HG03378 (cell line): ENCODE measurements at regions not wholly inside any gene's neighbourhood (a gene's known extent, or its start where the extent isn't known, plus 50 kb on each side); places are given as distances from the start of the nearest gene placed in this dataset.

Experiments
- ATAC-seq: cut with Tn5 transposase; IDR thresholded peaks from one replicate; pipeline ENCODE4 v1.9.1; 2021; ENCODE audit warnings: mild to moderate bottlenecking, moderate library complexity; ENCODE audit not compliant: unreplicated experiment

DNA sequence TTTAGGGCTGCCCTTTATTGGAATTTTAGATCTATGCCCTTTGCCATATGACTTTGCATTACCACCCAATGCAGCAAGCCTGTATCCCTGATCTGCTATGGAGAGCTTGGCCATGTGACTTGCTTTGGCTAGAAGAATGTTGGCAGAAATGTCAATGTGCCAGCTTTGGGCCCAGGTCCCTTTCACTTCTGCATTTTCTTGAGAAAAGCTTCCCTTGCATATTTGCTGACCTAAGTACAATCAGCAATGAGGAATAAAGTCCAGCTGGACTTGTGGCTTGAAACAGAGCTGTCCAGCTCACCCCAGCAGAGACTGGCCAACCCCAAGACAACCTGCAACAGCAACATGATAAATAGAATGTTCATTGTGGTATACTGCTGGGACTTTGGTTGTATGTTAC is 135.9 kb downstream of the PAH start:
- ATAC-seq, result no peak

DNA sequence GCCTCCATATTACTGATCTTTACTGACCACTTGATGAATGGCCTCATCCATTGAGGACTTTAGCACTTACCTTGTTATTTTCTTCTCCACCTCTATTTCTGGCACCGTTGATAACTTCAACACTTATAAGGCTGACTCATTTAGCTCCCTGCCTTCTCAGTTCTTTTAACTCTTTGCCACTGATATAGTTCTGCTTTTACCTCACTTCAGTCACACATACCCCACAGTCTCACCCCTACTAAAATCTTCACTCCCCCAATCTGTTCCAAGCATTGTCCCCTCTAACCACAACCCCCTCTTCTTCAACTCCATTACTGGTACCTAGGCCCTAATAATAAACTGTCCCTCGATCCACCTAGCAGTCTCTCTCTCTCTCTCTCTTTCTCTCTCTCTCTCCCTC is 141.0 kb downstream of the PAH start:
- peak; percentile 55 for ATAC-seq

DNA sequence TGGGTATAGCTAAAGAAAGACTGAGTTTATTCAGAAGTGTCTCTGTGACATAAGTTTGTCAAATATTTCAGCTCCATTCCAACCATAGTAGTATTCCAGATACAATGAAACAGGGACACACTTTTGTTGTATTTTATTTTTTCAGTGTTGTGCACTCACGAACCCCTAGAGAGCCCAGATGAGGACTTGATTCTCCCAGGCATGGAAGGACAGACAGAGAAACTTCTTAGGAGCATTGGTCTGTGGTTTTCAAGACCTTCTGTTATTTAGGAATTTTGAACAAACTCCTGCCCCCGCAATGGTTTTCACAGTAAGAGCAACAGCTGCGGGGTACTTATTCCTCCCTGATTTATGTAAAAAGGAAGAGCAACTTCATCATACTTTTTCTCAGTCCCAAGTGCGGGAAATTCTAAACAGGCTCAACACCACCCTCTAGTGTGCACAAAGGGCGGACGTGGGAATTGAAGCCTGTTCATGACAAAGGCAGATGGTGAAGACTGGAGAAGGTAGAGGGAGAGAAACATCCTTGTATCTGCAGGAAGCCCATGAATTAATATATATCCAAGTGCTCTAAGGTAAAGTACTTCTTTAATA is 147.6 kb downstream of the PAH start:
- peak; percentile 56 for ATAC-seq

DNA sequence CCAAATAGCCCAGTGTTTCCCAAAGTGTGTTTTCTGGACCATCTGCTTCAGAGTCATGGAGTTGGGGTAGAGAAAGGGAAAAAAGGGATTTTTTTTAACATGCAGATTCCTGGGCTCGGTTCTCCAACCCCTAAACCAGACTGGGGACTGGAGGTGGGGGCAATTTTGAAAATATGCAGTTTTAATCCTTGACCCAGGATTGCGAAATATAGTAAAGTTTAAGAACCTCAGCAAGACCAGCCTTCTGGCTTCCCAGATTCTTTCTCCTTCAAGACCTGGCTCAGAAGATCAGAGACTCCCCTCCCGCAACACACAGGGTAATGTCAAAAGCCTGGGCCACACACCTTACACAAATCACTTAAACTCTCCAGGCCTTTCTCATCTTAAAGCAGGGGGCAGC is 150.1 kb downstream of the PAH start:
- no peak for ATAC-seq

DNA sequence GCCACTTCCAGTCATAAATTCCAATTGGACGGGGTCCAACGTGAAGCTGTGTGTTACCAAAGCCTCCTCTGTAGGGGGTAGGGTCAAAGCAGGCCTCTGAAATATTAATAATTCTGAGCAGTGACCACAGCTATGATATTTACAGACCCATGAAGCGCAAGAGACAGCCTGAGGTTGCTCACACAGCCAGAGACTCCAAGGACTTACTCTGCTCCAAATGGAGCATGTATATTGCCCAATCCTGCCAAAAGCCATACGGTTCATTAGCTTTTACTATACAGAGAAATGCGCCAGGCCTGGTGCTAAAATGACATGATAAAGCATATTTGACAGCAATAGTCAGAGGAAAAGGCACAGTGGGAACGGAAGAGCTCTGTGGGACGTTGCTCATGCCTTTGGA is 151.3 kb downstream of the PAH start:
- ATAC-seq, result no peak

DNA sequence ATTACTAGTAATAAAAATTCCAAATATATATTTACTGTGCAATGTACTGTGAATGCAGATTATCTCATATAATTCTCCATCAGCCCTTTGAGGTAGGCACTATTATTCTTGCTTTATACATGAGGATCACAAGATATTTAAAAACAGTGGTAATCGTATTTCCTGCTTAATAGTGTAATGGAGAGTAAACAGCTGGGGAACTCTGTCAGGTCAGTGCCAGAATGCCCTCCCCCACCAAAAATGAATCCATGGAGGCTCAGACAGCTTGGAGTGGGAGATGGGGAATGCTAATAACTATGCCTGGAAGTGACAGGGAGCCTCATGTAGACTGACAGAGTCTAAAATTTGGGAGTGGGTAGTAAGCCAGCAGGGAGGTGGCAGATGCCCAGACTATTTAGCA is 153.6 kb downstream of the PAH start:
- no peak for ATAC-seq

DNA sequence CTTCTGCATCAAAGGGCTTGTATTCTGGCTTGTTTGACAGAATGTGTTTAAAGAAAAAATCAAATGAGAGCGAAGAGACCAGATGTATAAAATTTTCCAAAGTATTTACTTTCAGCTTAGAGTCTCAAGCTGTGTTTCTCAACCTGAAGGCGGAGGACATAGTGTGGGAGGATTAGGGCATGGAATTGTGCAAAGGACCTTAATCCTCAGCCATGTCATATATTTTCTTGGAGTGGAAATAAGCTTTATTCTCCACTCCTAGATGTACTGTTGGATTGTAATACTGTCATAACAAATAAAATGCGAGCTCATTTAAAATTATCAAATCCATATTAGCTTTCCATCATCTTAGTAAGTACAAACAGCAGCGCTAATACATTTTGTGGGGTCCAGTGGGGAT is 154.0 kb downstream of the PAH start:
- no peak for ATAC-seq

DNA sequence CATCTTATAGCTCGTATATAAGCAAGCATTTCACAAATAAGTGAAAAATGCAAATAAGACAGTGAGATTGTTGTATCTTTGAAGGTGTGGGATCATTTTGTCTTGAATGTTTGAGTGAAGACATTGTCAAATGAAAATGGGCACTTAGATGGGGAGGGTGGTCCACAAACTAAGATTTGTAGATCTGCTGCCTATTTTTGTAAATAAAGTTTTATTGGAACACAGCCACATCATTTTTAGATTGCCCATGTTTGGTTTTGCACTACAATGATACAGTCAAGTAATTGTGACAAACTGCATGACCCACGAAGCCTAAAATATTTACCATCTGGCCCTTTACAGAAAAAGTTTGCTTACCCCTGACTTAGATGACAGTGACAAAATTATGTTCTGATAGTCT is 156.7 kb downstream of the PAH start:
- no peak for ATAC-seq

DNA sequence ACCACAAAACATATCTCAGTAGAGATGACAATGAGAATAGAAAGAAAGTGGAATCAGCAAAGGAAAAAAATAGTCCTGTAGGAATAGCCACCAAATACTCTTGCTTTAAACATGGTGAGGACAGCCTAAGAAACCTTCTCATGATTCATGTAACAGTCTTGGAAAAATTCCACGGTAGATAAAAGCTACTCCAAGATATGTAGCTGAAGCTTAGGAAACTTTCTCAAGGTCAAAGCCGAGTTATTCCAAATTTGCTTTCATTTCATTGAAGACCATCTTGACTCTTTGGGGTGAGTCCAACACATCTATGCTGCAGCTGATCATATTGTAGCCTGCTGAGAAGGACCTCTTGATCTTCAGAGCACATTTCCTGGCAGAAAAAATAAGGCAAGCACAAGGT is 157.6 kb downstream of the PAH start:
- no peak for ATAC-seq

DNA sequence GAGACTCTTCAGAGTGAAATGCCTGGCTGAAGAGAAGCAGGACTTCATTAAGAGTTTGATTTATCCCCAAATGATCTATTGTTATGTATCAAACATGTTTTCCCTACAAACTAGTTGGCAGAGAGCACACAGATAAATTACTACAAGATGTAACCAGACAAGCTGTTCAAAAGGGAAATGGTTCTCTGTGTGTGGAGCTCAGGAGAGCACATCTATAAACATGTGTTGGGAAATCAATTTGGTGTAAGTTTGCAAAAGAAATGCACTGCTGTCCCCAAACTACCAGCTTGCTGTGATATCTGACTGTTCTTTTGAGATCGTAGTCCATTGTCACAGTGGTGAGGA is 159.2 kb downstream of the PAH start:
- no peak for ATAC-seq

DNA sequence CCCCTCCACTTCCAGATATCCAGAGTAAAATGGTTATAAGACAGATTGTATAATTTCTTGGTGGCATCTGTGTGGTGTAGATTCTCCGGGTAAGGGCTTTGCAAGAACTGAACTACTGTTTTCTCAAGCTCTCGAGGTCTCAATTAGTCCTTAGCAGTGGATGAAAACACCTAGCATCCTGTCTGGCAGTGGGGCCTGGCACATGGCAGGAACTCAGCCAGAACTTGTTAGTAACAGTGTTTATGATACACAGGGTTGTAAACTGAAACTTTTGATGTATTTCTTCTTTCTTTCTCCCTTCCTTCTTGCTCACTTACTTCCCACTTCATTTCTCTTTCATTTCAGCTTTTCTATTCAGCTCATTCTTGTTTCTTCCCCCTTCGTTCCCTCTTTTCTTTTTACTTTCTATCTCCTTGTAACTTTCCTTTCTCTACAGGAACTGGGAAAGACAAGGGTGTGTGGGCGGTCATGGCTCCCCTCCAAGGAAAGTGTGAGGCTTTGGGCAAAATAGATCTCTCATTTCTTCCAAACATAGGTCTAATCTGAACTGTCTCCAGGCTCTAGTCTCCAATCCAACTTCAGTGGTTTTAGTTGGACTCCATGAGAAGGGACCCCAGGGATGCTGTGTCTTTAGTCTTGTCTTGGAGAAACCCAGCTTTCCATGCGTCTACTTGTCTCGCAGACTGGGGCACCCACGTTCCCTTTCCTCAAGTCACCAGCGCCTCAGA is 159.7 kb downstream of the PAH start:
- ATAC-seq, result no peak

DNA sequence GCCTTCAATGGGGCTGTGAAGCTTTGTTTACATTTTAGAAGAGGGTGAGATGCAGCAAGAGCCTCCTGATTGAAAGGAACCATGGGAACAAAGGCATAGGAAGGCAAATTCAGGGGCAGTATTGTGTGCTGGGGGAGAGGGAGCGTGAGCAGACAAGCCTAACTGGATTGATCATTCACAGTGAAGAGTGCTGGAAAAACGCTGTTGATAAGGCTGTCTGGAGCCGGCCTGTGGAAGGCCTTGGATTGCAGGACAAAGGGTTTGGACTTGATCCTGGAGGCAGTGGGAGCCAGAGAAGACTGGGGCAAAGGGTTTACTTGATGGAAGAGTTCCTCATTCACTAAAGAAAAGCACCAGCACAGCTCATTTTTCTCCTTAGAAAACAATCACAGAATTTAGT is 160.5 kb downstream of the PAH start:
- no peak for ATAC-seq

DNA sequence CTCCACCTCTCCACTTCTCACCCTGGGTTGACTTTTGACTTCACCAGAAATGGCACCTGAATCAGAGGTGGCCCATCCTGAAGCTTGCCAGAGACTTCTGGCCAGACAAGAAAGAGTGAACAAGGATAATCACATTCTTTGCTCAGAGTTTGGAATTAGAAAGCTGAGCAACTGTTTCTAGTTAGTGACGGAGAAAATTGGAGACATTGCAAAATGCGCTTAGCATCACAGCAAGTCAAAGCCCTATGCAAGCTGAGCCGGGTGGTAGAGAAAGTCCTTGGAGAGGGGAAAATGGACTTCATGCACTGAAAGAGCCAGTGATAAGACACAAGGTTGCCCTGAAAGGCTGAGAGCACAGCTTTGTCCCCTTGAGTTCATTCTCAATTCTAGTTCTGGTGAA is 161.8 kb downstream of the PAH start:
- no peak for ATAC-seq

DNA sequence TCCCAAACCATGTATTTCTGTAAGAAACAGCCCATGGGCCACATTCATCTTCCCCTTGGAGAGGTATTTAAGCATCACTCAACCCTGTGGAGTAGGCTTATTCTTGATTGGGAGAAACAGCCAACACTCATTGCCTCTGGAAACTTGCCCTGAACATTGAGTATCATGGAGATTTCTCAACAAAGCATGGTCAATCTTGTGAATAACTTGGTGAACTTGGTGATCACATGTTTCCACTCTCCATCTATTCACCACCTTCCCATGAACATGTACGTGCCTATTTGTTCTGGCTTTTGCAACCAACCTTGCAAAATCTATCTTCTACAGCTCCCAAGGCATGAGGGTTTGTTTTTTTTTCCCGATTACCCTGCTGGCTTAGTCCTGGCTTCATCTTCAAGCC is 163.2 kb downstream of the PAH start:
- no peak for ATAC-seq

DNA sequence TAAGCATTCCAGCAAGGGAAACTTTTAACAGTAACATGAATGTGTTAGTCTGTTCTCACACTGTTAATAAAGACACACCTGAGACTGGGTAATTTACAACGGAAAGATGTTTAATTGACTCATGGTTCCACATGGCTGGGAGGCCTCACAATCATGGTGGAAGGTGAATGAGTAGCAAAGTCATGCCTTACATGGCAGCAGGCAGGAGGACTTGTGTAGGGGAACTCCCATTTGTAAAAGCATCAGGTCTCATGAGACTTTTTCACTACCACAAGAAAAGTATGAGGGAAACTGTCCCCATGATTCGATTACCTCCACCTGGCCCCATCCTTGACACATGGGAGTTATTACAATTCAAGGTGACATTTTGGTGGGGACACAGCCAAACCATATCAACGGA is 168.3 kb downstream of the PAH start:
- no peak for ATAC-seq

DNA sequence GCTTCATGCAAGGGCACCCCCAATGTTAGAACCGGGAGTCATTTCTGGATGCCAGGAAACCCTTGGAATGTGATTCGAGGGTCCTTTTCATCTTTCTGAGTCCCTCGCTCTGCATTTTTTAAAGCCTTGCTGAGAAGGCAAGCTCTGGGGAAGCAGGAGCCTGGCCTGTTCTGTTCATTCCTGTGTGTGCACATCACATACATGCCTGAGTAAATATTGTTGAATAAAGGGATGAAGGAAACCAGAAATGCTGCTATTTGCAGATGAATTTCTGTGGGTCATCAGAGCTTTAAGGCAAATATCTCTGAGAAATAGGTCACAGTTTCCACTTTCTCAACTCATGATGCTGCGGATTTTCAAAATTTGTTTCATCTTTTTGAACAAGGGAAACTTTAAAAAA is 170.1 kb downstream of the PAH start:
- no peak for ATAC-seq

DNA sequence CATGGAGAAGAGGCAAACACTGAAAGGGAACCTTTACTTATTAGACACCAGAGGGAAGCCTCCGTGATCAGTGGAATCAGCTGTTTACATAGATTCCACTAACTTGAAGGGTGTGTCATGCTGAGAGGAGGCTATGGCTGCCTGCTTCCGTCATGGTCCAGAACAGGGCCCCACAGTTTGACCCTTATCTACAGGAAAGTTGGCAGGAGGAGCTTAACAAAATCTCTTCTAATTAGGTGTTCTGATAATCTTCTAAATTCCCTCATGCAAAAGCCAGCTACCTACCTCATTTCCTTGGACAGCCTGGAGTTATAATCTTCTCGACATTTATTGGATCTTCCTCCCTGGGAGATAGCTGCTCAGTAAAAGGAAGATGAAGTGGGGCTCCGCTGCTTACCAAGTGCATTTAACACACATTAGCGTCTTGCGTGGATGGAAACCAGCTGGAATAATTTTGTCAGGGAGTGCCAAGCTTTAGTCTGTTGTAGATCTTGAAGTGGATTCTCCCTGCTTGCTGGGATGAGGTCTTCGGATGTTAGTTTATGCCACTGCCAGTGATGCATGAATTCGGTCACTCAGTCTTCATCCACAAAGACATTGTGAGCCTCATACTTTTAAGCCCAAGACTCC is 171.0 kb downstream of the PAH start:
- ATAC-seq, result no peak

DNA sequence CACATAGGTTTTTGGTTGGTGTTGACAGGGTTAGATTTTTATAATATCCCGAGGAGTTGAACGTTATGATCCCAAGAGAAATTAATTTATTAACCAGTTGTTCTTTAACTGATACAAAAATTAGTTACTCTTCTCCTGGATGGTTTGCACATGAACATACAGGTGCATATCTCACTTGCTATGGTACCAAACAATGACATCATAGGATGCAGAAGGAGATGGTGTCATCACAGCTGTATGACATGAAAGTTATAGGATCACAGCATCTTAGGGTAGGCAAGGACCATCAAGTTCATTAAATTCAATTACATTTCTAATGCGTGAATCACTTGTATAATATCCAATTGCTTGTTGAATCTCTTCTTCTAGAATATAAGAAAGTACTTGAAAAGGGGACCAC is 175.8 kb downstream of the PAH start:
- ATAC-seq, result no peak

DNA sequence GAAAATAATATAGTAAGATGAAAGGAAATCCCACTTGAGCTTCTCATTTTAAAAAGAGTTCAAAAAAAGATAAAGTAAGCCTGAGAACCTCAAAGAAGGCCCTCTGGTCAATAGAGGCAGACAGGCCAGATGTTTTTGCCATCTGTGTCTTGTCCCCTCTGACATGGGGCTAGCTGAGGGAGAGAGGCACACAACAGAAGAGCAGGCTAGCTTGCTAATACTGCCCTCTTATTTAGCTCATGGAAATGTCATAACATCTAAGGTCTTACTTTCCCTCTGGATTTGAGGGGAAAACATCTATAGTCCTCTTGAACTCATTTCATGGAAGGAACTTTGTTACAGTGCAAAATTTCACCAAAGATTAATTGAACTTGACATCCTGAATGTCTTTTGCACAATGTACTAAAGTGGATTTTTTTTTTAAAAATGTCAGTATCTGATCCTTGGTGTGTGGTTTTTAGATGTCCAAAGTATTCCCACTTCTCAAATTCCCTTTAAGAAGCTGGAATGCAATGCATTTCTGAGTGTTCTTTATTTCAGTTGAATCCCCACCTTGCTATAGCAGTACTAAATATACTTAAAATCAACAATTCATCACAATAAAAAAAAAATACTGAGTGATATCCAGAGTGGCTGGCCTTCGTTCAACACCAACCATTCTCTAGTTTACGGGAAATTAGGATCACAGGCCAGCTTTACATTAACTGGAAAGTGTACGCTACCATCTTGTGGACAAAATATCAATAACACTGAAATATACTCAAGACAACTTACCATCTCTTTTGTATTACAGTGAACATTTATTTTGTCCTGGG is 176.7 kb downstream of the PAH start:
- no peak for ATAC-seq

DNA sequence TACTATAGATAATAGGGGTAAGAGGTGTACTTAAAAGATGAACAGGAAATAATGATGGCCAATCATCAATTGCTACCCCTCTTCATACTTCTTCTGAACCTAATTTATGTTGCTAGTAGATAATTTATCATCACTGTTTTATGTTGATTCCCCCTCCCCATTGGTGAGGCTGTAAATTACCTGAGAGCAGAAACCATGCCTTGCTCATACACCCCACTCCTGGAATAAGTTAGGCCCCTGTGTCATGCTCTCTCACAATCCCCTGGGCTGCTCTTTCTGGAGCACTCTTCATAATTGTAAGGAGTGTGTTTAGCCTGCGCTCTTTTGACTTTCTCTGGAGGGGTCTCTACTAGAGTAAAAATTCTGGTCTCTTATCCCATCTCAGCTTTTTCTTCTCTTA is 180.7 kb downstream of the PAH start:
- no peak for ATAC-seq

DNA sequence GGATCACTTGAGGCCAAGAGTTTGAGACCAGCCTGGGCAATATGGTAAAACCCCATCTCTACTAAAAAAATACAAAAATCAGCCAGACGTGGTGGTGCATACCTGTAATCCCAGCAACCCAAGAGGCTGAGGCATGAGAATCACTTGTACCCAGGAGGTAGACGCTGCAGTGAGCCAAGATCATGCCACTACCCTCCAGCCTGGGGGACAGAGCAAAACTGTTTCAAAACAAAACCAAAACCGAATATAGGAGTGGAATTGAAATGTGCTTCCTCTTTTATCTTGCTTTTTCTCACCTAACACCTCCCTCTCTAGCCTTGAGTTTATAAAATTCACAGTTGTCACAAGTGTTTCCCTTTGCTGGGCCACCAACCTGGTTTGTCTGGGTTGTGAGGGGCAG is 181.9 kb downstream of the PAH start:
- ATAC-seq, result peak; percentile 94

DNA sequence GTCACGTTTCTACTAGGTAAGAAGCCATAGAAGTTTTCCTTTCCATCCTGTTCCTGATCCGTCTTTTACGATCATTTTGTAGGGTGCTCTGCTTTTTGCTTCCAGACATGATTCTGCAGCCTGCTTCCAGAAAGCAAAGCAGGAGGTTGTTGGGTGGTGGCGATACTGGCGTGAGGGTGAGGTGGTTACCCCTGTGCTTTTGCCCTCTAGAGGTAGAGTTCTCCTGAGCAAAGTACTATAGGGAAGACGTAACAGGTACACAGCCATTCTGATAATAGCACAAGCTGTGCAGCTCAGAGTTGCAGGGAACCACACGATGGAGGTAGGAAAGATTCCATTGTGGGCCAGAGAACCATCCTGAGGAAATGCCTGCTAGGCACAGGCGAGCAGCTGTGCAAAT is 186.0 kb downstream of the PAH start:
- ATAC-seq, result no peak
